NK-92 treated with Interleukin-12 subunit alpha and Interleukin-12 subunit beta, amount 100 ng/mL, for 24 hours (cell line): ENCODE measurements at regions not wholly inside any gene's neighbourhood (a gene's known extent, or its start where the extent isn't known, plus 50 kb on each side); places are given as distances from the start of the nearest gene placed in this dataset.
"Not testable (repeated sequence)": the region's sequence is repeated elsewhere in the genome, so short reads cannot be mapped to it uniquely, and the experiment has no call there.

Experiments
- DNase-seq: peaks from one replicate; lab custom pipeline; 2025; lab: John Stamatoyannopoulos, UW

GRCh38 chr6:134427721-134428120 lies 109.8 kb upstream of the SGK1 start:
- no peak for DNase-seq

GRCh38 chr6:134426623-134427022 lies 108.7 kb upstream of the SGK1 start:
- no peak for DNase-seq

DNA sequence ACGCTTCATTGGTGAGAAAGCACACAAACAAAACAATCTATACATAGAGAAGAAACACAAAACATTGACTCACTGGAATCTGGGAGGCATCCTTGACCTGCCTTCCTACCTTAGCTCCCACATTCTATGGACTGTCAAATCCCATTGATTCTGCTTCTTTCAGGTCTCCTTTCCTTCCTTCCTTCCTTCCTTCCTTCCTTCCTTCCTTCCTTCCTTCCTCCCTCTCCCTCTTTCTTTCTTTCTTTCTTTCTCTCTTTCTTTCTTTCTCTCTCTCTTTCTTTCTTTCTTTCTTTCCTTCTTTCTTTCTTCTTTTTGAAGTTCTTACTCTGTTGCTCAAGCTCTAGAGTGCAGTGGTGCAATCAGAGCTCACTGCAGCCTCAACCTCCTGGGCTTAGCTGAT lies 108.0 kb upstream of the SGK1 start:
- DNase-seq = not testable (repeated sequence)

- DNase-seq = no peak
Observed at GRCh38 chr6:134425513-134425912, 107.6 kb upstream of the SGK1 start.

- no peak for DNase-seq
Observed at GRCh38 chr6:134424798-134425170, 106.9 kb upstream of the SGK1 start.

GRCh38 chr6:134424165-134424797 lies 106.4 kb upstream of the SGK1 start:
- DNase-seq = no peak

- DNase-seq = no peak
Observed at GRCh38 chr6:134422426-134423231, 104.7 kb upstream of the SGK1 start.

GRCh38 chr6:134421501-134421900 lies 103.6 kb upstream of the SGK1 start:
- no peak for DNase-seq

- no peak for DNase-seq
Observed at GRCh38 chr6:134420614-134421181, 102.8 kb upstream of the SGK1 start.

DNA sequence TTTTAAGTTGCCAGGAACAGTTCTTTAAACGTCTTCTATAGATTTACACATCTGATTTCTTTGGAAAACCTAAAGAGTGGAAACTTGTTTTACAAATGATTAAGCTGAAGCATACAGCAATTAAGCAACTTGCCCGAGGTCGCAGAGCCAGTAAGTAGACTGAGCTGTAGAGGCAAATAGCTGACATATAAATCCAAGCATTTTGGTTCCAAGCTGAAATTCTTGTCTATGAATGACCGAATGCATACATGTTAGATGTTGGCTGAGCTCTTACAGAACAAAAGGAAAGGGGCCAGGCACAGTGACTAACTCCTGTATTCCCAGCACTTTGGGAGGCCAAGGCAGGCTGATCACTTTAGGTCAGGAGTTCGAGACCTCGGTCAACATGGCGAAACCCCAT lies 101.8 kb upstream of the SGK1 start:
- no peak for DNase-seq

DNA sequence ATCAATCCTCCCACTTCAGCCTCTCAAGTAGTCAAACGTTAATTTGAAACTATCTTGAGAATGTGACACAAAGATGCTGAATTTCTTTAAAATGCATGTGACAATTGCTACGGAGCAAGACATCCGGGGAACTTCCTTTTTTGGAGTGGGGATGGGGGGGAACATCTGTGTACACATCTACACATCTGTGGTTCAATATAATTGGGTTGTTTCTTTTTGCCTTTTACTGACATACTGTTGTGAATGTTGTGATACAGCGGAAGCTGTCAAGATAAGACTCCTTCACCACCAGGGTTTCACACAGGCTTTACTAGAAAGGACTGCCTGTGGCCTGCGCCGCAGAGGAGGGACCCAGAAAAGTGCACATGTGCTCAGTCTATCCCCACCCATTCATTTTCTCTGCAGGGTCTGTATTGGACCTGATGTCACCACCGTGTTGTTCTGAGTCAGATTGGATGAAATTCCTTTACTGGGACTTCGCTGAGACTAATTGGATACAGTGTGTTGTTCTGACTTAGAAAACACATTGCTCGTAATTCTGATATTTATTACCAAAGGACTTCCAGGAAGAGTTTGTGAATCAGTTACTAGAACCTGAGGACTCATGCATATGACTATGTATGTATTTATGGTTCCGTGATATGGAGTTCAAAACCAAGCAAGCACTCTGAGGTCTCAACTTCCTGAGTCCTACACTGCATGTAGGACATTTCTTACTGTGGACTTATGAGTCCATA lies 98.7 kb upstream of the SGK1 start:
- DNase-seq = no peak

GRCh38 chr6:134415656-134416055 lies 97.7 kb upstream of the SGK1 start:
- DNase-seq = no peak

- no peak for DNase-seq
Observed at GRCh38 chr6:134415194-134415593, 97.3 kb upstream of the SGK1 start.

- no peak for DNase-seq
Observed at GRCh38 chr6:134414793-134415192, 96.9 kb upstream of the SGK1 start.

GRCh38 chr6:134413241-134413643 lies 95.3 kb upstream of the SGK1 start:
- no peak for DNase-seq

GRCh38 chr6:134410541-134410940 lies 92.6 kb upstream of the SGK1 start:
- no peak for DNase-seq

- no peak for DNase-seq
Observed at GRCh38 chr6:134407791-134408190, 89.9 kb upstream of the SGK1 start.

- DNase-seq = no peak
Observed at GRCh38 chr6:134406311-134406710, 88.4 kb upstream of the SGK1 start.

DNA sequence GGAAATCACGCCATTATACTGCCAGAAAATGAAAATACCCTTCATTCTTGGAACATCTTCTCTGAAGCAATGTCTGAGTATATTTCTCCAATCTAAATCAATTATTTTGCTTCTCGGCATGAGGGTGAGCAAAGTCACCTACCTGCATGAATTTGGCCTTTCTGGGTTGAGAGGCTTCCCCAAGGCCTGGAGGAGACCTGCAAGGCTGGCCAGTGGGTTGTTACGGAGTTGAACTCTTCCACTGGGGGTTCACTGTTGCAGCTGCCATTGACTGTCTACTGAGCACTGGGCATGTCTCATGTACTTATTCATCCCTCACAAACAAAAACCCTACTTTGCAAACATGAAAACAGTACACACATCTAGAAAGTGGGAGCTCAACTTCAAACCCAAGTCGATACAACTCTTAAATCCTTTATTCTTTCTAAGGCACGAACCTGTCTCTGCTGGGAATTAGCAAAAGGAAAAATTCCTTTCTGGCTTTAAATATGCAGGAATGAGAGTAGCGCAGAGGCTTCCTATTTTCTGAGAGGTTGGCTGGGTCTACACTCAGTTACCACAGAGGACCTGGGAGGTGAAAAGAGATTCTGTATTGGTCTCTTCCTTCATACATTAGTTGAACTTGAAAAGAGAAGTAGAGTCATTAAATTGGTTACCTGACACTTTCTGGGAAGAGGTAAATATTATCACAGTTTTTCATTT lies 87.6 kb upstream of the SGK1 start:
- no peak for DNase-seq

- not testable (repeated sequence) for DNase-seq
Observed at GRCh38 chr6:134403312-134403711, 85.4 kb upstream of the SGK1 start.

DNA sequence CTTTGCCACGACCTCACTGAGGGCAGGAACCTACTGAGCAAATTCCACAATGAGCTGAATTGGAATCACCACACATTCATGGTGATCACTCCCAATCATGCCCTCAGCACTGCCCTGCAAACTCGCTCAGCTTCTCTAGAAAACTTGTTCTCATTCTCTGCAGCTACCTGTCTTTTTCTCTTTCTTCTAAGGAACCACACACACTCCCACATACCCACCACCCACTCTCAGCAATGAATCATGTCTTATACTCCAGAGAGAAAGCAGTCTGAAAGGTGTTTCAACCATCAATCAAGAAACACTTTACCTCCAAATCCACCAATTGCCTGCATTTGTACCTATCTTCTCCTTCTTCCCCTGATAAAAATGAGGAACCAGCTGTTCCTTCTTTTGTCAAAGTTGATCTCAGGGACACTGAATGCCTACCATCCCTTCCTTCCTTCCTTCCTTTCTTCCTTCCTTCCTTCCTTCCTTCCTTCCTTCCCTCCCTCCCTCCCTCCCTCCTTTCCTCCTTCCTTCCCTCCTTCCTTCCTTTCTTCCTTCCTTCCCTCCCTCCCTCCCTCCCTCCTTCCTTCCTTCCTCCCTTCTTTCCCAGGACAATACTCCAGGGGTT lies 84.6 kb upstream of the SGK1 start:
- DNase-seq = no peak

DNA sequence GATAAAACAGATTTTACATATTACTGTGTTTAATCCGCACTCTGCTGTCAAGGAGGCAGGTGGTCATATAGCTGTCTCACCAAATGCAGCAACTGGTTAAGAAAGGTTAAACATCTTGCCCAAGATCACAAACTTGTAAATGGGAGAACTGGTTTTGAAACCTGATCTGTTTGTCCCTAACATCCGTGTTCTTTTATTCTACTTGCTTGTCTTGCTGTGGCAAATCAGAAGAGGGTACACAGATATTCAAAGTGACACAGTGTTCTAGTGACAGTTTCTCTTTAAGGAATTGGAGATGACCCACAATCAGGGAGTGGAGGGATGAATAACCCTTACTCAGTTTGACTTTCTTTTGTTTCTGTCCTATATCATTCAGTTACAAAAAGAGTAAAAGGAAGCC lies 83.0 kb upstream of the SGK1 start:
- no peak for DNase-seq
